ENCODE measurements at regions not wholly inside any gene's neighbourhood (a gene's known extent, or its start where the extent isn't known, plus 50 kb on each side); places are given as distances from the start of the nearest gene placed in this dataset.
"Not testable (repeated sequence)": the region's sequence is repeated elsewhere in the genome, so short reads cannot be mapped to it uniquely, and the experiment has no call there.

DNA sequence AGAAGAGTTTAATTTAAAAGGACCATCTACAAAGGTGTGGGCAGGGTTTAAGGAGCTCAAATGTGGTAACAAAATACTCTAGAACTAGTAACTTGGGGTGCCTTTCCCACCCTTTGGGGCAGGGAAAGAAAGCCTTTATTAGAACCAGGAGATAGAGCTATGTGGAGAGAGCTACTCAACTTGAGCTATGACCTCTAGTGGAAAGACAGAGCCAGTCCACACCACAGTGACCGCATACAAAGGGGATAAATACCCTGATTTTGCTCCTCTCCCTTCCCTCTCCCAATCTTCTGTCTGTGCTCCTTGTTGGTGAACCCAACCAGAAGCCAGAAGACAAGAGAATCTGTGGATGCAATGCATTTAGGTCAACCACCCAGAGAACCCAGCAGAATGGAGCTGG is 54.4 kb upstream of the JAK1 start:
- DNase-seq (ENCODE audit: low spot score): peak; percentile 24

DNA sequence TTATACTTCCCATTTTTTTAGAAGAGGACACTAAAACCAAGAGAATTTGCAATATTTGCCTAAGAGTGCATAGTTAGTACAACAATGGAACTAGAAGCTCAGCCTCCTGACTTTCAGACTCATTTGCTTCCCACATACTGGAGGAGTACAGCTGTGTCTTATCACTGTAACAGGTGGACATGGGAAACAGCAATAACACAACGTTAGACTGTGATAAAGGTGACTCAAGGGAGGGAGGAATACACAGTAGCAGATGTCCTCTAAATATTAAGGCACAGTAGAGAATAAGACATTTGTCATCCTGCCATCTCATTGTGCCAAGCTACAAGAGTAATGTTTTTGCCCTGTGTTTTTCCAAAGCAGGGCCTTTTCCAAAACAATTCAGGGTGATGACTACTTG is 55.4 kb upstream of the JAK1 start:
- no peak for DNase-seq (ENCODE audit: low spot score)

DNA sequence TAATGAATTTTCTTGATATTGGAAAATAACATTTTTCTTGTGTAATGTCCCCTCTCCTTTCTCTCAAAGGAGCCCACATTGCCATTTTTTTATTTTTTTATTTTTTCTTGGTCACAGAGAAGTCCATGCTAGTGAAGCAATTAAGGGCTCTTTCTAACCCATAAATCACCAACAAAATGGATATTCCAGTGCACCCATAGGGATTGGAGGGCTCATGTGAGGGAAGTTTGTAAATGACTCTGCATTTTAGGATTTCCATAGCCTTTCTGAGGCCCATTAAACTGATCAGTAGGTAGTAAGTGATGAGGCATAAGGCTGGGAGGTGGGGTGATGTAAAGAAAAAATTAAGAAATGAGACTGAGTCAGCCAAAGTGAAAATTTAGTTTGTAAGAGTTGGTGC is 55.9 kb upstream of the JAK1 start:
- DNase-seq (ENCODE audit: low spot score): no peak

DNA sequence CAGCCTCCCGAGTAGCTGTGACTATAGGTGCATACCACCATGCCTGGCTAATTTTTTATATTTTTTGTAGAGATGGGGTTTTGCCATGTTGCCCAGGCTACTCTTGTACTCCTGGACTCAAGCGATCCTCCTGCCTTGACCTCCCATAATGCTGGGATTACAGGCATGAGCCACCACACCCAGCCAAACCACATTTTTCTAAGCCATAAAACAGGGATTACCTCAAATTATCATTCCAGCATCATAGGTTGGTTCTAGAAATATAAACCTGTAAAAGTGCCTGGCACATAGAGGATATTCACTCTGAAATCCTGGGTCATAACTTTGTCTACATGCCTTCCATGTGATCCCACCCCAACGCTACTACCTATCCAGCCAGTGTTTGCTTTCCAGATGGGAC is 59.4 kb upstream of the JAK1 start:
- no peak for DNase-seq (ENCODE audit: low spot score)

DNA sequence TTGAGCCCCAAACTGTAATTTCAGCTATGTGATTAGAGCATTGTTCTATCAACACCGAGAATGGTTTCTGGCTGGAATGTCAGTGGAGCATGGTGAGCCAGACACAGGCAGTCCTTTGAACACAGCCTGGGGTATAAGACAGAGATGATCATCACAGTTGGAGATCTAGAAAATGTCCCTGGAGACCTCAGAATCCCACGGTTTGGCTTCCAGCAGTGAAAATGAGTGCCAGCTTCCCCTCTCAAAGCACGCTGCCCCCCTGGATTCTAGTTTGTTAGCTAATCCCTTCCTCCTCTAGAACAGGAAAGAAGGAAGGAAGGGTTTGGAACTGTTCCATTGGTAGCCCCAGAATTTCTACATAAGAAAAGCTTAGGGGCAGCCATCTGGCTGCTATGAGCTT is 59.9 kb upstream of the JAK1 start:
- DNase-seq (ENCODE audit: low spot score): no peak

DNA sequence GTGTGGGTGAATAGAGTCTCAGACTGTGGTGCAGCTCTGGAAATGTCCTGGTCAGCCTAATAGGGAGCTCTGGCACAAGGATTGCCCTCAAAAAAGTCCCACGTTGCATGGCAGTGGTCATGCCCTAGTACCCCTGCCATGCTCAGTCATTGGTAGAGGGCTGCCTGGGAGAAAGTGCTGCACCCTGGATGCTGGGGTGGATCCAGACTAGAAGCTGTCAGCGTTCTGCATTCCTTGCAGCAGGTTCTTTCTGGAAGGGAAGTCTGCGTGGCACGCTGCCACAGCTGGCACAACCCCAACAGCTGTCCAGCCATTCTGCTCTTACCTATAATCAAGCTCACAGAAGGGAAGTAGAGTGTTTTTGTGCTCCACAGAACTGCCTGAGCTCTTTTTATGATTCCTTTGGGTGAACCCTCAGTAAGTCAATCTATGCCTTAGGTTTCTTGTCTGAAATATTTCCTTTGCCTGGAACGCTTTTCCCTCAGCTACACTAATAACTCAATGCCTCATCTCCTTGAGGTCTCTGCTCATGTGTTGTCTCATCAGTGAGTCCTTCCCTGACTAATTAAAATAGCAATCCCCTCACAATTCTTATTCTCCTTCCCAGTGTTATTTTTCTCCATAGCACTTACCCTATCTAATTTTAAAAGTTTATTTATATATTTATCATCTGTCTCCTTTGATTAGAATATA is 61.5 kb upstream of the JAK1 start:
- no peak for DNase-seq (ENCODE audit: low spot score)

DNA sequence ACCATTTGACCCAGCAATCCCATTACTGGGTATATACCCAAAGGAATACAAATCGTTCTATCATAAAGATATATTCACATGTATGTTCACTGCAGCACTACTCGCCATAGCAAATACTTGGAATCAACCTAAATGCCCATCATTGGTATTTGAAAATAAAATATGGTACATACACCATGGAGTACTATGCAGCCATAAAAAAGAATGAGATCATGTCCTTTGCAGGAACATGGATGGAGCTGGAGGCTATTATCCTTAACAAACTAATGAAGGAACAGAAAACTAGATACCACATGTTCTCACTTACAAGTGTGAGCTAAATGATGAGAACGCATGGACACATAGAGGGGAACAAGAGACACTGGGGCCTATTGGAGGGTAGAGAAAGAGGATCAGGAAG is 63.1 kb upstream of the JAK1 start:
- not testable (repeated sequence) for DNase-seq (ENCODE audit: low spot score)

DNA sequence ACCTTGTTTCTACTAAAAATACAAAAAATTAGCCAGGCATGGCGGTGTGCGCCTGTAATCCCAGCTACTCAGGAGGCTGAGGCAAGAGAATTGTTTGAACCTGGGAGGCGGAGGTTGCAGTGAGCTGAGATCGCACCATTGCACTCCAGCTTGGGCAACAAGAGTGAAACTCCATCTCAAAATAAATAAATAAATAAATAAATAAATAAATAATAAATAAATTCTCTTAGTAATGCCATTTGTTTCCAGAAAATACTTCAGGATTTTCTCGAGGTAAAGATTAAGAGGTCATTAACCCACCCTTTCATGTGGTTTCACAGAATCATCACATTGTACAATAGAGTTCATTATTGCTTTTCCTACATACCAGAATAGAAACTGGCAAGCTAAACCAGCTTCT is 68.5 kb upstream of the JAK1 start:
- not testable (repeated sequence) for DNase-seq (ENCODE audit: low spot score)

DNA sequence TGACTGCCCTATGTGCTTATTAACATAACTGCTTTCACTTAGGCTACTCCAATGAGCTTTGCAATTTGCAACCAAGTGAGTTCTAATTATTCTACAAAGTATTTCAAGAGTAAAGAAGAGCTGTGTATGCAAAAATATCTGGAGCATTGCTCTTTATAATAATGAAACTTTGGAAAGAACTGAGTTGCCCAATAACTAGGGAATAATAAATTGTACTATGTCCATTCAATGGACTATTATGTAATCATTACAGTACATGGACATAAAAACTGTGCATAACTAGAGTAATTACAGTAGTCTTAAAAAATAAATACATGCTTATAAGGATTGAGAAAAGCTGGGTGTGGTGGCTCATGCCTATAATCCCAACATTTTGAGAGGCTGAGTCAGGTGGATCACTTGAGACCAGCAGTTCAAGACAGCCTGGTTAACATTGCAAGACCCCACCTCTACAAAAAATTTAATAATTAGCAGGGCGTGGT is 70.3 kb upstream of the JAK1 start:
- no peak for DNase-seq (ENCODE audit: low spot score)

DNA sequence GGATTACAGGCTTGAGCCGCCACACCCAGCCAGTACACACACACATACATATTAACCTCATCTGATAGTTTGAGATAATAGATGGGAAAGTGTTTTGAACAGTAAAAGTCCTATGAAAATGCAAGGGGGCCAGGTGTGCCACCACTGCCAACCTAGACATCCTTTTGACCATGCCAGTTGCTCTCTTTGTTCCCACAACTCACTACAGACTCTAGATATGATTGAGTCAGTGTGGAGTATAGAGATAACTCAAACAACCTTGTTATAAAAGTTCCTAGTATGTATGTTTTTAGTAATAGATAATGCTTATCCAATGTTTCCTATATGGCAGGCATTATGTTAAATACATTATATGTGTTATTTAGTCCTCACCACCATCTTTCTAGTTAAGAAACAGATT is 72.7 kb upstream of the JAK1 start:
- DNase-seq (ENCODE audit: low spot score): no peak

DNA sequence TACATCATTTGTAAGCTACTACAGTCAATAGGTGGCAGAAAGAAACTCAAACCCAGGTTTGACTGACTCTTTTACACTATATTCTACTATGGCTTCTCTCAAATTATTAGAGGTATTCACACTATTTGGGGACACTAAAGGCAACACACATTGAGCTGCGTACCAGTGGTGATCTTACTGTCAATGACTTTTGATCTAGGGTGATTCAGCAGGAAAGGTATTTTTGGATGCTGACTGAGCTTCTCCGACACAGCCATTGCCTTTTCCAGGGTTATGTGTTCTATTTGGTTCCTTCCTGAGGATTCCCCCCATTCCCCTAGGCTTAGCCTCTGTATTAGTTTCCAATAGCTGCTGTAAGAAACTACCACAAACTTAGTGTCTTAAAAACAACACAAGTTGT is 73.2 kb upstream of the JAK1 start:
- DNase-seq (ENCODE audit: low spot score): no peak

DNA sequence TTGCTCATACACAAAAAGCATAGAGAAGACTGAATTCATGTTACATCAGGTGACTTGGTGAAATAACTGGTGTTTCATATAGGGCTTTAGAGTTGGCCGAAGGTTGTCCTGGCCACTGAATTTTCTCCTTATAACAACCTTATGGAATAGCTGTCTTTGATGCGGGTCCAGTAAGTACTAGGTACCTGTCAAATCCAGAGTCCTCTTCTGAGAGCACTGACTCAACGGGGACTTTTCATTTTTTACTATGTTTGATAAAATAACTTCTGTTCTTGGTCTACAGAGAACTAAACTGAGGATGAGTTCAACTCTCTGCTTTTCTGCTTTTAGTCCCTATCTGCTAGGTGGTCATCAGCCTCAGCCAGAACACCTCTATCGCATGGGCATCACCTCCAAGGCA is 76.1 kb upstream of the JAK1 start:
- DNase-seq (ENCODE audit: low spot score): no peak

DNA sequence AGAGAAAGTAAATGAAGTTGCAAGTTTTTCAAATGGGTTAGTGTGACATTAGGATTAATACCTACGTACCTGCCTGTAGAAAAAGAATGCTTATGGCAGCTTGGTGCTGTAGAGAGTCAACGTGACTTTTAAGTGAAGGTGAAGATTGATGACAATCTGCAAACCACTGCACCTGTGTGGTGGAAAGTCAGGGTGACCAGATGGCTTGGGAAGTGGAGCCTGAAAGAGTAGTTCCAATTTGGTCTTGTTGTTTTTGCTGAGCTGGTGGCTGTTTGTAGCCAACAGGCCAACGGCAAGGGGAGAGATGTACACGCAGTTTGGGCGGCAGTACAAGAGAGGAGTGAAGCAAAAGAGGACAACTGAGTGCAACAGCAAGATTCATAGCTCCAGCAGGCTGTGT is 78.1 kb upstream of the JAK1 start:
- DNase-seq (ENCODE audit: low spot score): no peak

DNA sequence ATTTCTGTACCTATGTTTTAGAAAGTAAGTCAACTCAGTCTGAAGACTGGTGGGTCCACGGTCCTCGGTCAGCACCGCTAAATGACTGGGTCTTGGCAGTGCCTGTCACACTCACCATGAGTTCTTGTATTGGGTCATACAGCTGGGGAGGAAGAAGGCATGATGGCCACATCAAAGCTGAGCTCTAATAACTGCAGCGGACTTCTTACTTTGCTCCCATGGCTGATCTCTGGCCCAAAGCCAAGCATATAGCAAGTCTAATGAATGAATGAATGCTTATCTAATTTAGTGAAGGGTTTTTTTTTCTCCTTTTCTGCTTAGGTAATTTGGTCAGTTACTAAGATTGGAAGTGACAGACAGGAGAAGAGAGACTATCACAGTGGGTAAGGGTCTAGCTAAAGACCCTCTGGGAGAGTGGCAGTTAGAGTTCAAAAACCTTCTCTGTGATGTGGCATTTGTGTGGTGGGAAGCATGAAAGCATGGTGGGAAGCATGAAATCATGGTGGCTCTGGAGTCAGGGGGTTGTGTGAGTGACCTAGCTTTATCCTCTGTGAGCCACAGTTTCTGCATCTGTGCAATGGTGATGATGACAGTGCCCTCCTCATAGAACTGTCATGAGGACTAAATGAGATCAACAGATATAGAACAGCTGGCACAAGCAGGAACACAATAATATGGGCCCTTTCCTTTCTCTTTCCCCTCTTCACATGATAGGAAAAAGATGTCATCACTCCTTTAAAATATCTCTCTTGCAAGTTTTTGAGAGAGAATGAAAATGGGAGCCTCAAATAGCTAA is 78.9 kb upstream of the JAK1 start:
- no peak for DNase-seq (ENCODE audit: low spot score)

DNA sequence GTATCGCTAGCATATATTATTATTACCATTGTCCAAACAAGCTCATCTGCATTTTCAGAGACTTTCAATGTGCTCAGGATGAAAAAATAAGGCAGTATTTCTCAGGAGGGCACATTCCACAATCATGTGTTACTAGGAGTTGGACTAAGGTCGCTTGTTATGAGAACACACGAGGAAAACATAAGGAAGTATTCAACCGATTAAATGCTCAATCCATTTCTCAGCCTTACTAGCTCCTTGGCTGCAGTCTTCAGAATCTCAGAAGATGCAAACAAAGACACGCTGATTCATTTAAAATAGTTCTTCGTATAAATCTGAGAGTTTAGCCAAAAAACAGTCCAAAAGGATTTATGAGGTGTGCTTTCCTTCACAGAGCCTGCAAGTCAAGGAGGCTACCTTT is 82.0 kb upstream of the JAK1 start:
- no peak for DNase-seq (ENCODE audit: low spot score)

DNA sequence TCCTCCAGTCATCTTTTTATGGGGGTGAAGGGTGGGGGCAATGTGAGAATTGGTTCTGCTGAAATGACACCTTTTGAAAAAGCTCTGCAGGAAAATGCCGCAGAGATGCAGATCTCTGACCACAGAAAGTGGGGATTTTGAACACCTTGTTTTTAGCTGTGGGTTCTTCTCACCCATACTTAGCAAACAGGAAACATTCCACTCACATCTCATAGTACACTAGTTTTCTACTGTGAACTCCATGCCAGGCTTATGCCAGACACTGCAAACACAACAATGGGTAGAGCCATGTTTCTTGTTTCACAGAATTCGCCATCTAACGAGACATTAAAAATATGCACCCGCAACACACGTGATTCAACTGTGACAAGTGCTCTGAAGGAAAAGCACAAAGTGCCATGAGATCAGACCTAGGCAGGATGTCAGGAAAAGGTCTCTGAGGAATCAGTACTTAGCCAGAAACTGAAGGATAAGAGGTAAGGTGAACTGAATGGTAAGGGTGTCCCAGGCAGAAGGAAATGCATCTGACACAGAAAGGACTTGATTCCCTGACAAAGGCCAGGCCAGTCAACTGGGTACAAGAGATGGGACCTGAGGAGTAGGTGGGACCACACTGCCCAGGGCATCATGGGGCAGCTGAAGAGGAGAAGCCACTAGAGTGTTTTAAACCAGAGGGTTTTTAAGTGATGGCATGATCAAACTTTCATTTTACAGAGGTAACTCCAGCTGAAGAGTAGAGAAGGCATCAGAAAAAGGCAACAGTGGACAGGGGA is 83.8 kb upstream of the JAK1 start:
- DNase-seq (ENCODE audit: low spot score): no peak

DNA sequence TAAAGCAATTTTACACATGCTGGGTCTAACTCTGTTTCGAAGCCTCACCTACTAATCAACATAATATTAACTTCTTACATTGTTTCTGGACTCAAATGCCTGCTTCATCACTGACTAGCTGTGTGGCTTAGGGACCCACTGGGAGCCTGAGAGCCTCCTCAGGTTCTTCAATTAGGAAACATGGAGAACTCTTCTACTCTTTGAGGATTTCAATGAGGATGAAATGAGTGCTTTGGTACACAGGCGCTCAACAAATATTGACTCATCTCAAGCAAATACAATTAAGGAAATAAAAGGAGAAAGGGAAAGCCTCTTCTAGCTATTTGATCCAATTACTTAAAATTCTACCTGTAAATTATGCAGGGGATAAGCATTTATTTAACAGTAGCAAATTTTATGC is 84.4 kb upstream of the JAK1 start:
- no peak for DNase-seq (ENCODE audit: low spot score)

DNA sequence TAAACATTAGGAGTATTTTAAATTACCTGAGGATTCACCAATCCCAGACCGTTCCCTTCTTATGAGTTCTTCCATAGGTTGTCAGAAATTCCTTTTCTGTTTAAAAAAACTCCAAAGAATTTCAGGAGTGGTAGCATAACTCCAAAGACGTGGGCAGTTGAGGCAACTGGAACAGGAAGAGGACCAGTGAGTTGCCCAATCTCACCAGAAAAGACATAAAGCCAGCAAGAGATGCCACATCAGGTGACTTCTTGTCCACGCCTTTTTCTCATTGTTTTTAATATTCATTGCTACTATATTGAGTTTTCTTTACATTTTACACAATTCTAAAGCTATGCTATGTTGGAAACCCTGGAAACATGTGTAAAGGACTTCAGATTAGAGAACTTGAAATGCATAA is 88.1 kb upstream of the JAK1 start:
- no peak for DNase-seq (ENCODE audit: low spot score)

DNA sequence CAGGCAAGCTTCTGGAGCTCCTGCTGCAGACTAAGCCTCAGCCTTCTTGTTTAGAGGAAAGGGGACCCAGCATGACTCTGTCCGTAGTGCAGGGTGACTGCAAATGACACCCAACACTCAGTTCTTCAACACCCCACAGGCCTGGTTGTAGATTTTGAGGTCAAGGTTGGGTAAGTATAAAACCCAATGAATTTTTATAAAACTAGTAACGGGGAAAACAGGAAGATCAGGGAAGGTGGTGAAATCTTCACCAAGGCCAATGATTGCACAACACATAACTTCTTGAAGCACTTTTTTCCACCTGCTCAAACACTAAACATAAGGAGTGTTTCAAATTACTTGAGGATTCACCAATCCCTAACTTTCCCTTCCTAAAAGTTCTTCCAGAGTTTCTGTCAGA is 89.4 kb upstream of the JAK1 start:
- no peak for DNase-seq (ENCODE audit: low spot score)

DNA sequence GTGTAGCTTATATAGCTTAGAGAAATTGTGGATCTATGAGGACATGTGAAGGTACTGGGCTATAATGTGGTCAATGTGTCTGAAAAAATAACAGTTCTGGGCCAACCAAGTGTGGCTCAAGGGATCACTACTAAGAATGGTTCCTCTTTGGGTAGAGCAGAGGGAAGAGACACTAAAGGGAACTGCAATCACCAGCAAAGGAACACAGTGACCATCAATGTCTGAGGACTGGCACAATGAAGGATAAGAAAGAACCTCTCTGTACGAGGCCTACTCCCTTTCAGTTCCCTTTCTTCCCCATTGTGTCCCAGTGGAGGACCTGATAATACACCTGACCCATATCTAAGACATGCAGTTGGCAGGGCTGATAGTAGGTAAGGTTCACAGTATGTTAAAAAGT is 89.9 kb upstream of the JAK1 start:
- no peak for DNase-seq (ENCODE audit: low spot score)

DNA sequence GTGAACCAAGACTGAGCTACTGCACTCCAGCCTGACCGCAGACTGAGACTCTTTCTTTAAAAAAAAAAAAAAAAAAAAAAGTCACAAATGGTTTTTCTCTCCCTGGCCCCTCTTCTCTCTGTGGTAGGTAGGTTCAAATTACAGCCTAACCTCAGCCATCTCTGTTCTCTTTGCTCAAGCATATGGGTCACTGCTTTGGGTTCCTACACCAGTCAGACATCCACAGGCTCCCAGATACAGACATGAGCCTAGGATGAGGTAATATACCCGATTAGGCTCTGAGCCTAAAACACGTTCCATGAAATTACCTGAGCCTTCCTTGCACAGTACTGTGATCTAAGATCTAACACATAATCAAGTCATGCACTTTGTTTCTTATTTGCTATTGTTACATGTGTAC is 90.5 kb upstream of the JAK1 start:
- no peak for DNase-seq (ENCODE audit: low spot score)

DNA sequence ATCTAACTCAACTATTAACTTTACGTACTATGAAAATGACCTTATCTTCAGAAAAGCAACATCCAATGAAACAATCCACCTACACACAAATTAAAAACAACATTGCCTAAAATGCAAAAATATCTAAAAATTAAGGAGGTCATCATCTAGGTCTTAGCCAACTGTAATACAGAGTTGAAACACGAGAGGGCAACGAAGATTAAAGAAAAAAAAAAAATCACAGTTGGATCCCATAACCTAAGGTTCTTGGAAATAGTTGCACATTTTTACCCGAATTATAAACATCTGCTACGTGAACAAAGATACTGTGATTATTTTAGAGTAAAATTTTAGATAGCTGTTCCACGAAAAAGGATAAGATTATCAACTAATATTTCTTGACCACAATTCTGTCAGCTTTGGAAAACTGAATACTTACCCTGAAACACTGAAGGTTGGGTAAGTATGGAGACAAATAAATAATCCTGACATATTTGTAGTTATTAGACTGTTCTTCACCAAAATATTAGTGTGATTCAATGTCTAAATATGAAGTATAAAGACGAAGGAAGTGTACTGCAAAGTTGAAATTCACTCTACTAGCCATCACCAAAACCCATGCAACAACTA is 88.0 kb upstream of the AK4 start:
- DNase-seq (ENCODE audit: low spot score): peak; percentile 30

DNA sequence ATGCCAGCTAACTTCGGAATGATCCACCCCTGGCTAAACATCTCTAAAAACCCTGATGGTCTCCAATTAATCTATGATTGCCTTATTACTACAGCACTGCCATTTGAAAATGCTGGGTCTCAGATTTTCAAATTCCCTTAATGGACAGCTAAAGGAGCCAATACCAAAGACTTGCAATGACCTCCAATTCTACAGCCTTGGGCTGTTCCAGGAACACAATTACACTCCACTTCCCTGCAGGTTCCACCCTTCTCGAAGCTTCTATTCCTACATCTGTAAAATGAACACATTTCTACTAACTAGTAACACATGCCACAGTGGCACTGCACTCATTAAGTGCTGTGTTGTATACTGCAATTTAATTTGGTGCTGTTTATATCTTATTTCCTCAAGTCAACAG is 85.7 kb upstream of the AK4 start:
- DNase-seq (ENCODE audit: low spot score): no peak

Data from HuH-7 (cell line).